Upper lobe of left lung (tissue), 4 donors: ENCODE measurements at regions not wholly inside any gene's neighbourhood (a gene's known extent, or its start where the extent isn't known, plus 50 kb on each side); places are given as distances from the start of the nearest gene placed in this dataset.

ENCODE experiments used
- EP300 ChIP-seq, 4 donors: sonication (generic); formaldehyde crosslinking; IDR thresholded peaks; one replicate each; pipeline ENCODE4 v1.5.1; 2017; ENCODE audit warnings: antibody characterized with exemption in 4 of 4, control low read depth in 2 of 4
- TF ChIP-seq, protein P1 (sequence below), 6 experiments: fragments of 450-650 bp in 4 of 6; fragments of 200-600 bp in 2 of 6; sonication (generic) in 2 of 6; IDR thresholded peaks; one replicate each; pipeline ENCODE4 v1.5.1; 2016 to 2019; ENCODE audit warnings: antibody characterized with exemption in 6 of 6

DNA sequence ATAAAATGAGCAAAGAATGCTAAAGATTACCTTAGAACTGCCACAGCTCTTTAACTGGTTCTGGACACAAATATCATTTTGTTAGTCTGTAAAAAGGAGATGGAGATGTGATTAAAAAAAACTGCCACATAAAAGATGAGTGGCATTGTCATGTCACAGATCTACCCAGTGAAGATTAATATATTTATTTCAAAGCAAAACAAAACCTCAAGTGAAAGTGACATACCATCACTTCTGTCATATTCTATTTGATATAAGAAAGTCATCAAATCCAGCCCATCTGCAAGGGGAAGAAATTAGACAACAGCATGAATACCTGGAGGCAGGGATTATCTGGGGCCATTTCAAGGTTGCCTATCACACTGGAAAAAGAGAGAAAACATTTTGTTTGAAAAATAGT lies 417.6 kb upstream of the LRRTM4 start:
- TF ChIP-seq, protein P1, sequence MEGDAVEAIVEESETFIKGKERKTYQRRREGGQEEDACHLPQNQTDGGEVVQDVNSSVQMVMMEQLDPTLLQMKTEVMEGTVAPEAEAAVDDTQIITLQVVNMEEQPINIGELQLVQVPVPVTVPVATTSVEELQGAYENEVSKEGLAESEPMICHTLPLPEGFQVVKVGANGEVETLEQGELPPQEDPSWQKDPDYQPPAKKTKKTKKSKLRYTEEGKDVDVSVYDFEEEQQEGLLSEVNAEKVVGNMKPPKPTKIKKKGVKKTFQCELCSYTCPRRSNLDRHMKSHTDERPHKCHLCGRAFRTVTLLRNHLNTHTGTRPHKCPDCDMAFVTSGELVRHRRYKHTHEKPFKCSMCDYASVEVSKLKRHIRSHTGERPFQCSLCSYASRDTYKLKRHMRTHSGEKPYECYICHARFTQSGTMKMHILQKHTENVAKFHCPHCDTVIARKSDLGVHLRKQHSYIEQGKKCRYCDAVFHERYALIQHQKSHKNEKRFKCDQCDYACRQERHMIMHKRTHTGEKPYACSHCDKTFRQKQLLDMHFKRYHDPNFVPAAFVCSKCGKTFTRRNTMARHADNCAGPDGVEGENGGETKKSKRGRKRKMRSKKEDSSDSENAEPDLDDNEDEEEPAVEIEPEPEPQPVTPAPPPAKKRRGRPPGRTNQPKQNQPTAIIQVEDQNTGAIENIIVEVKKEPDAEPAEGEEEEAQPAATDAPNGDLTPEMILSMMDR (IDR thresholded peaks at IDR 0.05) = no peak
- no peak for TF ChIP-seq EP300 (IDR thresholded peaks at IDR 0.05)
